Activated naive CD4-positive, alpha-beta T cell treated with anti-CD3 and anti-CD28 coated beads, Interleukin-2, amount 50 U/mL, for 72 hours (primary cell): ENCODE measurements at regions not wholly inside any gene's neighbourhood (a gene's known extent, or its start where the extent isn't known, plus 50 kb on each side); places are given as distances from the start of the nearest gene placed in this dataset.
"Not testable (repeated sequence)": the region's sequence is repeated elsewhere in the genome, so short reads cannot be mapped to it uniquely, and the experiment has no call there.

ENCODE experiments used
- ATAC-seq, 2 donors: fragments of 150-1000 bp; cut with Tn5 transposase; 2 replicates each; pipeline ENCODE4 v1.10.0; 2021; ENCODE audit warnings: mild to moderate bottlenecking in 2 of 2, moderate library complexity in 2 of 2
- DNase-seq, 2 donors: peaks; one replicate each; pipeline ENCODE4 v3.0.0; 2021 to 2022; ENCODE audit warnings: low spot score in 2 of 2
- H3K27ac Mint-ChIP-seq, 2 donors: one replicate each; pipeline ENCODE4 v1.8.0; 2022; ENCODE audit warnings: mild to moderate bottlenecking in 2 of 2, mixed read lengths in 2 of 2
- H3K36me3 Mint-ChIP-seq, 2 donors: one replicate each; pipeline ENCODE4 v1.8.0; 2022; ENCODE audit warnings: mixed read lengths in 2 of 2
- H3K9me3 Mint-ChIP-seq, 2 donors: one replicate each; pipeline ENCODE4 v1.8.0; 2022; ENCODE audit warnings: mixed read lengths in 2 of 2

DNA sequence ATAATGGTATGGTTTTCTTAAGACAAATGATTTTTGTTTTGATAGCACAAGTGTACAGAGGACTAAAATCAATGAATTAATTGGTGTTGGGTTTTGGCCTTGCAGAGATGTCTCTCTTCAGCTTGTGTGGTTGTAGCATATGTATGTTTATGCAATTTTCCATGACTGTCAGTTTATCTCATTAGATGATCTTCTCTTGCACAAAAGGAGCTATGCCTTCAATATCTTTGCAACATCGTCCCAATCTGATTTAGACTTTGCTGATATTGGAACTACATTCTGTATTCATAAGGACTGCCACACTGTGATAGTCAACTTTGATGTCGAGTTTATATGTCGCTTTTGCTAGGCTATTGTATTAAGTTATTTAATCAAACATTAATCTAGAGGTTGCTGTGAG is 140.0 kb upstream of the TAF11L2 start:
- Mint-ChIP-seq H3K36me3 (peaks cover 0 to 5% of the 10 kb centered on the region in 2 donors), H3K27ac (no peak overlapping the region), H3K9me3 (peaks cover 14 to 17% of the 10 kb centered on the region in 2 donors)
- ATAC-seq (no peak), DNase-seq (no peak)

- no peak overlapping the region for H3K27ac Mint-ChIP-seq
Observed at GRCh38 chr5:17359451-17360011, 138.5 kb upstream of the TAF11L2 start.

GRCh38 chr5:17360879-17361278 is 137.2 kb upstream of the TAF11L2 start:
- Mint-ChIP-seq H3K36me3 (no peaks in the 10 kb centered on the region), H3K27ac (no peak overlapping the region), H3K9me3 (peaks cover 10 to 15% of the 10 kb centered on the region in 2 donors)
- no peak for ATAC-seq
- no peak for DNase-seq

More at GRCh38 chr5:17359451-17360011, 138.5 kb upstream of the TAF11L2 start:
- DNase-seq (no peak), ATAC-seq (no peak)
- Mint-ChIP-seq H3K36me3 (no peaks in the 10 kb centered on the region), H3K9me3 (peaks cover 10 to 15% of the 10 kb centered on the region in 2 donors)

DNA sequence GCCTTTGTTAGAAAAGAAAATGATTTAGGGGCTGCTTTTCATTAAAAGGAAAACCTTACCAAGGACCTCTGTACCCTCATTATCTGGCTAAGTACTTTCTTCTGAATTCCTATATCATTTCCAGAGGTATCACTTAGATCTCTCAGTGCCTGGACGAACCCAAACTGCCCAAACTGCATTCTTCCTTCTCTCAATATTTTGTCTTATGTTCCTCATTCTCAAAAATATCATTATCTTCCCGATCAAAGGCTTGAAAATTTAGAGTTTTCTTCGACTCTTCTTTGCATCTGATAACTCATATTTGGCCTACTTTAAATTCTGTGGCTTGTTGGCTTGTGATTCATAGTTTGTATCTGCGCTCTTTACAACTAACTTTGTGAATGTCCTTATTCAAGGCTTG is 136.7 kb upstream of the TAF11L2 start:
- ATAC-seq (no peak), DNase-seq (no peak)
- Mint-ChIP-seq H3K27ac (no peak overlapping the region), H3K36me3 (no peaks in the 10 kb centered on the region), H3K9me3 (peaks cover 12 to 15% of the 10 kb centered on the region in 2 donors)

DNA sequence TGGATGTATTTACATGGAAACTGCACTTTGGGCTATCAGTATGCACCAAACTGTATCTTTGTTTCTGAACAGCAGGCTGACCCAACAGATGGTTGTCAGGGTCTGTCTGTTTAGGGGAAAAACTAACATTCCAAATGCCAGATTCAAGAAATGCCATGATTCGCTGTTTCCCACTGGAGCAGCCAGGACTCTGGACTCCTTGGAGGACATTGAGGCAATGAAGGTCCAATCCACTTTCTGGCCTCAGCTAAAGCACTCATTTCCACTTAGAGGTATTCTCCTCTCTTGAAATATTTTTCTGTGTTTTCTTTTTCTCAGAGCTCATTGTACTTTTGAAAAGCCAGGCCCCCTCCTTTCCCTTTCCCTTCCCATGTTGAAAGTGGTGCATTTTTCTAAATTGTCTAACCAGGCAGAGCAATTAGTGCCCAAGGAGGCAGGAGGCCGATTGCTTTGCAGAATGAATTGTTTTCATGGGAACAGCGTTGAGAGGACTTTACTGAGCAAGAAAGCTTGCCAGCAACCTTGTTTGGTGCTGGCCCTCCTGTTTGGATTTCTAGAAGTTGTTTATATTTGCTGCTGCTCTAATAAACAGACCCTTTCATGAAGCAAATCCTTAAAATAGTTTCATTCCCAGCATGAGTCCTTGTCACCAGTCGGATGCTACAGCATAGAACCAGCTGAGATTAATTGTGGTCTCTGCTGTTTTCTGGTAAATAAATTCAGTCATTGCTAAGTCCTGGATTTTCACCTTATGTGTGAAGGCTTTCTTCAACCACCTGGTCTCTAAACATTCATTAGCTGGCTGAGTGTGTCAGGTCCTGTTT is 132.8 kb upstream of the TAF11L2 start:
- Mint-ChIP-seq H3K36me3 (no peaks in the 10 kb centered on the region), H3K9me3 (peaks cover 10 to 15% of the 10 kb centered on the region in 2 donors), H3K27ac (no peak overlapping the region)
- no peak for DNase-seq
- no peak for ATAC-seq

- DNase-seq (no peak), ATAC-seq (no peak)
- H3K9me3 Mint-ChIP-seq, result peaks cover 10 to 12% of the 10 kb centered on the region in 2 donors
- H3K36me3 Mint-ChIP-seq, result no peaks in the 10 kb centered on the region
- H3K27ac Mint-ChIP-seq, result no peak overlapping the region
Observed at GRCh38 chr5:17365811-17366138, 132.3 kb upstream of the TAF11L2 start.

- no peak for ATAC-seq
- no peak for DNase-seq
- Mint-ChIP-seq H3K36me3 (no peaks in the 10 kb centered on the region), H3K27ac (peak overlapping the region in 1 of 2 donors; percentile 44), H3K9me3 (peaks cover 7 to 8% of the 10 kb centered on the region in 2 donors)
Observed at GRCh38 chr5:17367256-17367840, 130.7 kb upstream of the TAF11L2 start.

GRCh38 chr5:17370651-17371050 is 127.4 kb upstream of the TAF11L2 start:
- DNase-seq, result no peak
- H3K27ac Mint-ChIP-seq, result no peak overlapping the region
- peaks cover 5 to 11% of the 10 kb centered on the region in 2 donors for H3K9me3 Mint-ChIP-seq
- H3K36me3 Mint-ChIP-seq, result no peaks in the 10 kb centered on the region
- ATAC-seq, result no peak

GRCh38 chr5:17373406-17373805 is 124.6 kb upstream of the TAF11L2 start:
- ATAC-seq (no peak), DNase-seq (no peak)
- Mint-ChIP-seq H3K9me3 (peaks cover 4 to 5% of the 10 kb centered on the region in 2 donors), H3K36me3 (no peaks in the 10 kb centered on the region), H3K27ac (no peak overlapping the region)

GRCh38 chr5:17373814-17374556 is 124.0 kb upstream of the TAF11L2 start:
- no peak for DNase-seq
- Mint-ChIP-seq H3K27ac (no peak overlapping the region), H3K9me3 (peaks cover 4 to 5% of the 10 kb centered on the region in 2 donors), H3K36me3 (no peaks in the 10 kb centered on the region)
- ATAC-seq, result no peak

- Mint-ChIP-seq H3K27ac (no peak overlapping the region), H3K36me3 (no peaks in the 10 kb centered on the region), H3K9me3 (peaks cover 4 to 5% of the 10 kb centered on the region in 2 donors)
- ATAC-seq (no peak), DNase-seq (no peak)
Observed at GRCh38 chr5:17374973-17375742, 122.9 kb upstream of the TAF11L2 start.

DNA sequence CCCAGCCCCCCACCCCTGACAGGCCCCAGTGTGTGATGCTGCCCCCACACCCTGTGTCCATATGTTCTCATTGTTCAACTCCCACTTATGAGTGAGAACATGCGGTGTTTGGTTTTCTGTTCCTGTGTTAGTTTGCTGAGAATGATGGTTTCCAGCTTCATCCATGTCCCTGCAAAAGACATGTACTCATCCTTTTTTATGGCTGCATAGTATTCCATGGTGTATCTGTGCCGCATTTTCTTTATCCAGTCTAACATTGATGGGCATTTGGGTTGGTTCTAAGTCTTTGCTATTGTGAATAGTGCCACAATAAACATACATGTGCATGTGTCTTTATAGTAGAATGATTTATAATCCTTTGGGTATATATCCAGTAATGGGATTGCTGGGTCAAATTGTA is 122.1 kb upstream of the TAF11L2 start:
- not testable (repeated sequence) for H3K27ac Mint-ChIP-seq, ATAC-seq, H3K9me3 Mint-ChIP-seq, H3K36me3 Mint-ChIP-seq, DNase-seq

GRCh38 chr5:17378346-17378997 is 119.6 kb upstream of the TAF11L2 start:
- DNase-seq, result no peak
- H3K9me3 Mint-ChIP-seq, result peaks cover under 1 to 5% of the 10 kb centered on the region in 2 donors
- no peak overlapping the region for H3K27ac Mint-ChIP-seq
- peaks cover 0 to 5% of the 10 kb centered on the region in 2 donors for H3K36me3 Mint-ChIP-seq
- no peak for ATAC-seq

DNA sequence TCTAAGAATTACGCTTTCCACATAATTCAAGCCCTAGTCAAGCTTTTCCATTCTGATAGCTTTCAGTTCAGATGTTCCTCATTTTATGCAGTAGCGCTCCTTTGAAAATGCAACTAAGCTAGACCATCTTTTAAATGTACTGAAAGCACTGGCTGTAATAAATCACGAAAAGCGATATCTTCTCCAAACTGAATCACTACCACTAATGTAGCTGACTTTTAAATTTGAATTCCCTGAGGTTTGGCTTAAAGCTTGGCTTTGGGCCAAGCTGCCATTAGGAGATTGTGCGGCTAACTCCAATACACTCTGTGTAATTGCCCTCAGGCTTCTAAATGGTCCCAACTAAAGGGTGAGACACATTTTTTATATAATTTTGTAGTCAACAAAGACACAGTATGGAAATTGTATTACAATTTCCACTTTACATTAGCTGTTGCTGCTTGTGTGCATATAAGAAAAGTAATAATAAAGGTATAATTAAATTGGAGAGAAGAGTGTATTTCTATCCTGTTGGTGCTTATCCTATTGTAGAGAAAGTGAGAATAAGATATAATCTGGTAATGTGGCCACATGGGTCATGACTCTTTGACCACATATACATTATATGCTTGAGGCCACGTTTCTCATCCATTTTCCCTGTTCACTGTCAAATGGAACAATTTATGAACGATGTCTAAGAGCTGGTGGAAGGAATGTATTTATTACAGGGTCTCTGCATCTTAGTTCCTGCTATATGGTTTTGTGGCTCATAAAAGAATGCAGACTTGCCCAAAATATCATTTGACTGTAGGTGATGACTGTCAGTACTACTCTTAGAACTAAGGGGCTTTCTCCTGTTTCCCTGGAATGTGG is 118.7 kb upstream of the TAF11L2 start:
- Mint-ChIP-seq H3K27ac (no peak overlapping the region), H3K36me3 (peaks cover 0 to 5% of the 10 kb centered on the region in 2 donors), H3K9me3 (peaks cover 0 to 5% of the 10 kb centered on the region in 2 donors)
- ATAC-seq (no peak), DNase-seq (no peak)

DNA sequence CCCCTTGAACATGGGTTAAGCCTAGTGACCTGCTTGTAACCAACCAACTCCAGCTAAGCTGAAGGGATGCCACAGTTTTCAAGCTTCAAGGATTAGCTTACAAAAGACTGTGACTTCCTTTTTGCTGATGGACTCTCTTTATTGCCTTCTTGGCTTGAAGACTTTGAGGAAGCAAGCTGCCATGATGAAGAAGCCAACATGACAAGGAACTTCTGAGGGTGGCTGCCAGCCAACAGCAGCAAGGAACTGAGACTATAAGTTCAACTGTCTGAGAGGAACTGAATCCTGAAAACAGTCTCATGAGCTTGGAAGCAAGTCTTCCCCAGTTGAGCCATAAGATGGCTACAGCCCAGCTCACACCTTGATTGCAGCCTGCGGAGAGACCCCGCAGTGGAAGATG is 116.1 kb upstream of the TAF11L2 start:
- no peak for ATAC-seq
- DNase-seq, result no peak
- H3K9me3 Mint-ChIP-seq, result peaks cover 0 to 5% of the 10 kb centered on the region in 2 donors
- no peak overlapping the region for H3K27ac Mint-ChIP-seq
- peaks cover 0 to 6% of the 10 kb centered on the region in 2 donors for H3K36me3 Mint-ChIP-seq
